M059J (cell line): ENCODE measurements at regions not wholly inside any gene's neighbourhood (a gene's known extent, or its start where the extent isn't known, plus 50 kb on each side); places are given as distances from the start of the nearest gene placed in this dataset.

Experiments
- DNase-seq: peaks from one replicate; pipeline ENCODE4 v3.0.0-alpha.2; 2012; ENCODE audit warnings: low read depth

DNA sequence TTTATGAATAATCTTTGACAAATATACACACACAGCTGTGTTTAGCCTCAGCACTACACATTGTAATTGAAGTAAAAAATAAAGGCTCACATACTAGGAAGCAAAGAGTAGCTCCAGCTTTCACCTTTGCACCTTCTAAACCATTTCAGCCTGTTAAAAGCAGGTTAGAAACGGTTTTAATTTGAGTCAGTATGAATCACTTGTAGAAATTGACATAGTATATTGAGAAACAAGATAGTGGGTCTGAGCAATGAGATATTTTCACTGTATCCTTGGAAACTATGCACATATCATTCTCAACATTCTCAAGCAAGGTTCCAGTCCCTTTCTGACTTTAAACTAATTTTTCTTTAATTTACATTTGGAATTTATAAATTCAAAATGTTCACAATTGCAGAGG is 380.3 kb downstream of the AASDHPPT start:
- peak; percentile 86 for DNase-seq

GRCh38 chr11:106459135-106459534 is 381.7 kb downstream of the AASDHPPT start:
- DNase-seq, result peak; percentile 50

DNA sequence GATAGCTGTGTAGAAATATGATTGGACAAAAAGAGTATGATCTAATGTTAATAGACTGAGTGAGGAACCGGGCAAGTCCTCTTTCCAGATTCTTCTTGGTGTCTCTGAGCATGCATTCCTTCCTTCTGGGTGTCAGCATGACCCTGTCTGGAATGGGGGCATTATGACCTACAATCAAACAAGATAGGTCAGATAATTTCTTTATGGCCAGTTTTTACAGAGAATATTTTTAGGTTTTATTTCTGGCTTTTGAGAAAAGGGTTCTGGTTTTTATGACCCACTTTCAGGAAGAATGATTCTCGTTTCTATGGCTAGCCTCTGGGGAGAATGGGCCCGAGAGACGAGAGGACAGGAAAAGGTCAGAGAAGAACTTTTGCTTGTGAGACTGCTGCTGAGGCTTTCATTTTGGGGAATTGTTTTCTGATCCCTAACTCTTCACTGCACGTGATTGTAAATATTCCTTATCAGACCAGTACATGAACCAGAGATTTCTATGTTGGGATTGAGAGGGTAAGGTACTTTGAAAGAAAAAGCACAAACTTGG is 383.8 kb downstream of the AASDHPPT start:
- DNase-seq, result no peak

DNA sequence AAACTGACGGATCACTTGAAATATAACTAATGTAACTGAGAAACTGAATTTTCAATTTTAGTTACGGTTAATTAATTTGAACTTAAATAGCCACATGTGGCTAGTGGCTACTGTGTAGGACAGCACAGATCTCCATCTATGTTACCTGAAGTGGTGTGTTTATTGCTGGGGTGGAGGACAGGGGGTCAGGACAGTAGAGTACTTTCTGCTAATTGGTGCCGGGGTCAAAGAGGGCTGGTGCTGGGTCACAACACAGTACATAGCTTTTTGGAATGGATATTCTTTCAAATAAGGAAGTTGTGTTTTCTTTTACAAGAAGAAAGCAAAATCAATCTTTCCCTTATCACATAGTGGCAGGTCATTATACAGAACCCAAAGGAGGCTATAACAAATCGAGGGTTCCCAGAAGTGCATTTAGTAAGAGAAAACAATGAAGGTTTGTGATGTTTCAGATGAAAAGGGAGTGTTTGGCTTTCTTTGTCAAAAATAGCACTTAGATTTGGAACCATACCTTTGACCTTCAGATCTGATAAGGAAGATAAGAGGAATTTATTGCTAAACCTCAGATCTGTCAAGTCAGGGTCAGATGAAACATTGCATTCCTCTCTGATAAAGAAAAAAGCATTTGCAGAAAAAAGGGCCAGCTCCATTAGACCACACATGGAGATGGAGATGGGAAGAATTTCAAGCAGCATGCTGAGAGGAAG is 384.5 kb downstream of the AASDHPPT start:
- DNase-seq, result peak; percentile 84

DNA sequence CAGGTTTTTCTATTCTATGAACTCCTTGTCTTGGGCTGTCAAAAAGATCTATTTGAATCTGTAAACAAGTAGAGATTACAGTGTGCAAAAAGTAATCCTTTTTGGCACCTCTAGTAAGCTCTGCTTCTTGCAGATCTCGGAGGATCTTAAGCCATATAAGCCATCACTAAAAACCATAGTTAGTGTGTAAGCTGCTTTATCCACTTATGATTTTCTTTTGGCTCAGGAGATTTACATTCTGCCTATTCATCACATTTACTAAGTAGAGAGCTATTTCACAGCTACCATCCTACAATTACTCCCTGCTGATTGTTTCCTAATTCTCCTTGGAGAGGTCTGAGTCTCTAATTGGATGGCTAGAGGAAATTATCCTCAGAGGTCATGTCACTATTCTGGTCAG is 385.7 kb downstream of the AASDHPPT start:
- DNase-seq, result no peak

GRCh38 chr11:106463796-106464201 is 386.3 kb downstream of the AASDHPPT start:
- peak; percentile 30 for DNase-seq

GRCh38 chr11:106464728-106465127 is 387.3 kb downstream of the AASDHPPT start:
- DNase-seq, result no peak

GRCh38 chr11:106466521-106467080 is 389.1 kb downstream of the AASDHPPT start:
- peak; percentile 77 for DNase-seq

DNA sequence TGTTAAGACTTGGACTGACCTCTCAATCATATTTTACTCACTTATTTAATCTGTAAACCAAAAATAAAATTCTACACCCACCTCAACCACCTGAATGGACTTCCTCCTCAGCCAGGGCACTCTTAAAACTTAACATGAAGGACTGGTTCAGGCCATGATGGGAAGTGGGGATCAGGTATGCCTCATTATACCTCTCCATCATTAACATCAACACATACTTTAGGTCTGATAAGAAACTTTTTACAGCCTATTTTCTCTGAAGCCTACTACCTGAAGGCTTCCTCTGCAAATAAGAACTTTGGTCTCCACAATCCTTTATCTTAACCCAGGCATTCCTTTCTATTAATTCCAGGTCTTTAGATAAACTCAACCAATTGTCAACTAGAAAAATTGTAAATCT is 390.0 kb downstream of the AASDHPPT start:
- DNase-seq, result no peak

DNA sequence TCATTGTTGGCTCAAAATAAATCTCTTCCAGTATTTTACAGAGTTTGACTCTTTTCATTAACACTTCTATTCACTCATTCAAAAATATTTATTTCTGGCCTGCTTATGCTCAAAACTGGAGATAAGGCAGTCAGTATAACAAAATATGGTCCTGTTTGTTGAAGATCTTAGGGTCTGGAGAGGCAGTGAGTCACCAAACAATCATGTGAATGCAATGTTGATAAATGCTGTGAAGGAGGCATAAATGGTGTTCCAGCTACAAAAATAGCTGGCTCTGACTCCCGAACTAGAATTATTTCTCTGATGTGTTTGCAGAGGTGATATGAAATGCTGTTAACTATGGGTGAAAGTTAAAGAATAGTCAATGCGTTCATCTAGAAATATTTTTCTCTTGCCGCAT is 390.6 kb downstream of the AASDHPPT start:
- peak; percentile 65 for DNase-seq

- DNase-seq, result no peak
Observed at GRCh38 chr11:106468531-106468930, 391.1 kb downstream of the AASDHPPT start.

DNA sequence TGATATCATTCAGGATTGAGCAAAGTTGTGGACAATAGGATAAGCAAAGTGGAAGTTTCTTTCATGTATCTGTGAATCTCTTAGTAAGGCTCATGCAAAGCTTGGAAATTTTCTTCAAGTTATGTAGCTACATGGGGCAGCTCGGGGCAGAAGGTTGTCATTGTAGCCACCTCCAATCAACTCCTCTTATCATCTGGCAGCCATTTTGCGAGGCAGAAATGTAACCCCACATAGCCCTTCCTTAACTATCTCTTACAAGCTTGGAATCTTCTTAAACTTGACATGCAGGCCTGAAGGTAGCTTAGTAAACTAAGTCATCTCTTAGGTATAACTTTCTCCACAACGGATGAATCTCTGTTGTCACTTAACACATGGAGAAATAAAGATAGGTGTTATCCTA is 392.8 kb downstream of the AASDHPPT start:
- no peak for DNase-seq

DNA sequence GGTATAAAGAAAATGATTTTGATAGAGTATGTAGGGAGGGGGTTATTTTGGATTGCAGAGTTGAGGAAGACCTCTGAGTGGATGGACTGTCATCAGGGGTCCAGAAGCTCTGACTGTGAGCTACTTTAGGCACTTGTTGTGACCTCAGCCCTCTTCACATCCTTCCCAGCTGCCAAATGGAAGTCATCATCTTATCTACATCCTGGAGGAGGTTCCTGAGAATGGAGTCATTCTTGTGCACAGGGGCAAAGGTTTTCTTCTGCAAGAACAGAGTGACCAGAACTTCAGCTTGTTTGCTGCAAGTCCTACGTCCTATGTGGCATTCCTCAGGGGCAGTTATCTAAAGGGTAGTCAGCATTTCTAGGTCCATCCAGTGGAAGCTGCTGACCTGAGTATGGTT is 393.8 kb downstream of the AASDHPPT start:
- DNase-seq, result no peak

DNA sequence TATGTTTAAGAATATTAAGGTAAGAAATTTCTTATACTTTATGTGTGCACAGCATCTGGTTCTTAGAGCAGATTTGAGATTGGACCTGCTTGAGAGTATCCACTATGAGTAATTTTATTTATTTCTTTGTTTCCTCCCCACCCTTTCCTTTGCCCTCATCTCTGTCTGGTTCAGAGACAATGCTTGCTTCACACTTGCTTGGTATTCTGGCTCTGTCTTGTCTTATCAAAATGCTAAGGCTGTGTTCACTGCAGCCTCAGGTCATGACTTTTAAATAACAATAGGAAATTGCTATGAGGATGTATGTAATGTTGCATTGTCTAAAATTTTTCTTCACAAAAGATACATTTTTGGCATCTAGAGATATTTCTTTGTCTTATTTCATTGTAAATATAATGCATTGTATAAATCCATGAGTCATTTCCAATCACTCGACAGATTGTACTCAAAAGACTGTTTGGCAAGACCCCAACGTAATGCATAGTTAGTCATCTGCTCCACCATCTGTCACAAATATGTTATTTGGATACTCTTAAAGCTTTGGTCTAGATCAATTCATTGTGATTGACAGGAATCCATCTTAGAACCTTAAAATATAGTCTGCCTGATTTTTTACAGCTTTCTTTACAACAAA is 395.7 kb downstream of the AASDHPPT start:
- DNase-seq, result no peak

DNA sequence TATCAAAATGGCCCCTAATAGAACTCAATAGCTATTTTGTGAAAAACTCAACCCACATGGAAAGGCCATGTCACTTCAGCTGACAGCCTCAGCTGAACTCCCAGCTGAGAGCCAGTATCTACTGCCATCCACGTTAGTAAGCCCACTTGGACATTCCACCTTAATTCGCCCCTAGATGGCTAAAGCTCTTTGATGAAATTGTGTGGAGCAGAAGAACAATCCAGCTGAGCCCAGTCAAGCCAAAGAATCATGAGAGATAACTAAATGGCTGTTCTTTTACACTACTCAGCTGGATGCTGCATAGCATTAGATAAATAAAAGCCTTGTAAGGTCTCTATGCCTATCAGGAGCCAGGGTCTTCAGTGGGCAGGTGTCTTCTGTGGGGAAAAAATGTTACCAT is 396.8 kb downstream of the AASDHPPT start:
- no peak for DNase-seq

DNA sequence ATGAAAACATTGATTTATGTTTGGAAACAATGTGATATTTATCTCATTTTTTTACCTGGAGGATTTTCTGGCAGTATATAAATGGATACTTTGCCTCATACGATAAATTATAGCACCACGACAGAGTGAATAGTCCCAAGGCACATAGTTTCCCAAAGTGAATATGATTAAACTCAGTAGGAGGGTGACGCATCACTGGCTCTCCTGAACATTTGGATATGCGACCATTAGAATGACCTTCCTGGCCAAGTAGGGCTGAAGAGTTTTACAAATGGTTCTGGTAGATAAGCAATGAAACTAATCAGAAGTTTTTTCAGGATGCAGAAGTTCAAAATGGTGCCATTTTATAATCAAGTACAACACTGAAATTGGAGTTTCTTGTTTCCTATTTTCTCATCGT is 397.7 kb downstream of the AASDHPPT start:
- no peak for DNase-seq

- DNase-seq, result no peak
Observed at GRCh38 chr11:106477776-106478175, 400.3 kb downstream of the AASDHPPT start.

DNA sequence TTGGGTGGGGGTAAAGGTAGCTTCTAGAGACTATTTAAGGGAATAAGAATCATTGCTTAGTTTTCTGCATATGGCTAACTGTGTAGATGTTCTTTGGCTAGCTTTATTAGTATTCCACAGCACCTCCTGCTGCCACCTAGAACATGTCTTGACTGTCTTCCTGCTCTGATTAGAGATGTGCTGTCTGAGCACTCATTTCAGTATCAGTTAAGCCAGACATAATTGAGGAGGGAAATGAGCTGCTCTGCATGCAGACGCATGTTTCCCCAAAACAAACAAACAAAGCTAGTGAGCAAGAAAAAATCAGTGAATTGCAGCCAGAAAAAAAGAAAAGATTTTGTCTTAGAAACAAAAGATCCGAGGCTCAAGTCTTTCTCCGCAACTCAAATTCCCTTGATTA is 402.2 kb downstream of the AASDHPPT start:
- no peak for DNase-seq

DNA sequence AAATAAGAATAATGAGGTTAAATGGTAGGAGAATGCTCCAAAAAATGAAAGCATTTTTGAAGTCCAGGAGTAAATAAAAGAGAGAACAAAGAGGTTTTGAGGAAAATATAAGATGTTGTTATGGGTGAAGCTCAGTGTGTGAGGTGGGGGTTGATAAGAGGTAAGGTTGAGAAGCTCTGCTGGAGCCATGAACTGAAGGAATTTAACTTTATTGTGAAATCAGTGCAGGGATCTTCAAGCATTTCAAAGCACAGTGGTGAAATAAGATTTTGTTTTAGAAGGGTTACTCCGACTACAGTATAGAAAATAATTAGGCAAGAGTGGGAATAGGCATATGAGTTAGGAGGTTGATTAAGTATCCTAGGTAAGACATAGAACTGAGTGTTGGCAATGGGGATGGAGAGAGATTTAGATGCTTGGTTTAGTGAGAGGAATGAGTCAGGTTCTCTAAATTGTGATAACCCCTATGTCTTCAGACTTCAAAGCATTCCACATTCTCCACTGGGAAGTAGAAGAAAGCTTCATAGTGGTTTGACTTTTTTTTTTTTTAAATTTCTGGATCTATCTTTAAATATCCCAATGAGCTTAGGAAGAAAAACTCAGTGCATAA is 403.2 kb downstream of the AASDHPPT start:
- DNase-seq, result peak; percentile 54

DNA sequence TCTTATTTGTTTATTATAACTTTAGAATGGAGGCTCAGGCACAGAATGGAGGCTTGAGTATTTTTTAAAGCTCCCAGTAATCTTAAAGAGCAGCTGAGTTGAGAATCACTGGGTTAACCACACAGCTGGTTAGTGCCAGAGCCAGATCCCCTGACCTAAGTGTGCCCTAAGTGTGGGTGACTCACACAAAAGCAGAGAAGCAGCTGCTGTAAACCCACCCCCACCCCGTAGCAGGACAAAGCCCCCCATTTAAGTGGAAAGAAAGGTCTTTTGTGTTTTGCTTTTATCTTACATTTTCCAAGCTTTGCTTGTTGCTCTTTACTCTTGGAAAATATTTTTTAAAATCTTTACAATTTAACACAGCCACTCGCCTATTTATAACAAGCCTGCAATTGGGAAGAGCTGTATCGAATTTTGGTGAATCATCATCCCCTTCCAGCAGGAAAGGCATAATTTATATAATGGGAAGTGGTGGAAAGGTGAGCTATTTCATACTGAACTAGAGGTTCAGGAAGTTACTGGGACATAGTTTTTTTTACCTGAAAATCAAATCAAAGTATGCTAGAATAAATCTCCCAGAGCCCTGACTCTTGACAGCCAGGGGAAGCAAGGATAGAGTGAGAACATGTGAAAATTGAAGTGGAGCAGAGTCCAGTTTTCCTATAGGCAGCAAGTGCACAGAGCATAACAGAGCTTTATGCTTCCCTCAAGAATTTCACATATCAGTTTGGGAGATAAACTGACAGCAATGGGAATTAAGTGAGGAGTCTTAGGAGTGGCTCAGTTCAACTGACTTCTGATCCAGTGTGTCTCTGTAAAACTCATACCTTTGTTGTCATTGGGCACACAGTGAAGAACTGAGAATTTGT is 405.7 kb downstream of the AASDHPPT start:
- peak; percentile 82 for DNase-seq

DNA sequence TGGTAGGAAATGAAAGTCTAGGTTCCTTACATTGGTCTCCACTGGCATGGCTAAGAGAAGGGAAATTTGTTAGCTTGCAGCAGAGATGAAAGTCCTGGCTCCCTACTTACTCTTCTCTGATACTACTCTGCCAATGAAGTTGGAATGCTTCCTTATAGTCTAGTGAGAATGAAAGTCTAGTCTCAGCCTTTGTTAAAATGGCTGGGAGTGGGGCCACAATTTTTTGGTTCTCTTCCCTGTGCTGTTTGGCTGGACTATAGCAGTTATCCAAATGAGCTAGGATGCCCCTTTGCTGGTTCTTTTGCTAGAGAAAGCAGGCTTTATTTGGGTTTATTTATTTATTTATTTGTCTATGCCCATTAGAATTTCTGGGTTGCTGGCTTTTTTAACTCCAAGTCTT is 414.3 kb downstream of the AASDHPPT start:
- DNase-seq, result no peak

DNA sequence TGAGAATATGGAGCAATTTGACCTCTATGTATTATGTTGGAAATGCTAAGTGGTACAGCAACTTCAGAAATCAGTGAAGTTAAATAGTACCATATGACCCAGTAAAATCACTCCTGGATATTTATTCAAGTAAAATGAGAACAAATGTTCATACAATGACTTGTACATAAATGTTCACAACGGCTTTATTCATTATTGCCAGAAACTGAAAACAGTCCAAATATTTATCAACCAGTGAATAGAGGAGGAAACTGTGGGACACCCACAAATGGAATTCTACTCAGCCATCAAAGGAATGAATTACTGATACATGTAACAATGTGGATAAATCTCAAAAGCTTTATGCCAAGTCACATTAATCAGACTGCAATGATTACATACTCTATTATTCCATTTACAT is 416.3 kb downstream of the AASDHPPT start:
- DNase-seq, result no peak
